ENCODE measurements at regions not wholly inside any gene's neighbourhood (a gene's known extent, or its start where the extent isn't known, plus 50 kb on each side); places are given as distances from the start of the nearest gene placed in this dataset.
"Not testable (repeated sequence)": the region's sequence is repeated elsewhere in the genome, so short reads cannot be mapped to it uniquely, and the experiment has no call there.

- intact Hi-C loops (cut with micrococcal nuclease): no loop called here
- POLR2A ChIA-PET: no interaction called here
- no peak for ATAC-seq (ENCODE audit: low read depth)
Measured at GRCh38 chr3:187491371-187491770, 123.2 kb downstream of the RTP4 start.

GRCh38 chr3:187490366-187490765 lies 122.2 kb downstream of the RTP4 start:
- ChIA-PET CTCF (no interaction called here), POLR2A (no interaction called here)
- intact Hi-C loops (cut with micrococcal nuclease): no loop called here
- no peaks in the 10 kb centered on the region for H3K4me1 Mint-ChIP-seq
- H3K27me3 Mint-ChIP-seq: peaks cover 30% of the 10 kb centered on the region
- TF ChIP-seq CTCF (IDR thresholded peaks at IDR 0.05): no peak
- no peak for DNase-seq
- no peaks in the 10 kb centered on the region for H3K36me3 Mint-ChIP-seq (ENCODE audit: low read depth)
- no peak overlapping the region for H3K27ac Mint-ChIP-seq
- peaks cover 11% of the 10 kb centered on the region for H3K9me3 Mint-ChIP-seq
- H3K4me3 Mint-ChIP-seq: no peak overlapping the region
- no peak for ATAC-seq (ENCODE audit: low read depth)

More at GRCh38 chr3:187491371-187491770, 123.2 kb downstream of the RTP4 start:
- Mint-ChIP-seq H3K9me3 (peaks cover 11% of the 10 kb centered on the region), H3K27ac (no peak overlapping the region), H3K27me3 (peaks cover 28% of the 10 kb centered on the region), H3K4me1 (no peaks in the 10 kb centered on the region), H3K4me3 (no peak overlapping the region), H3K36me3 (ENCODE audit: low read depth) (no peaks in the 10 kb centered on the region)
- TF ChIP-seq CTCF (IDR thresholded peaks at IDR 0.05): no peak
- CTCF ChIA-PET: no interaction called here
- no peak for DNase-seq

GRCh38 chr3:187484547-187485295 lies 116.5 kb downstream of the RTP4 start:
- intact Hi-C loops (cut with micrococcal nuclease): no loop called here
- no peak overlapping the region for H3K27ac Mint-ChIP-seq
- H3K27me3 Mint-ChIP-seq: peaks cover 33% of the 10 kb centered on the region
- H3K4me1 Mint-ChIP-seq: no peaks in the 10 kb centered on the region
- H3K9me3 Mint-ChIP-seq: peaks cover 2% of the 10 kb centered on the region
- ChIA-PET CTCF (no interaction called here), POLR2A (no interaction called here)
- no peak overlapping the region for H3K4me3 Mint-ChIP-seq
- no peaks in the 10 kb centered on the region for H3K36me3 Mint-ChIP-seq (ENCODE audit: low read depth)
- TF ChIP-seq CTCF (IDR thresholded peaks at IDR 0.05): no peak
- DNase-seq: no peak
- no peak for ATAC-seq (ENCODE audit: low read depth)

DNA sequence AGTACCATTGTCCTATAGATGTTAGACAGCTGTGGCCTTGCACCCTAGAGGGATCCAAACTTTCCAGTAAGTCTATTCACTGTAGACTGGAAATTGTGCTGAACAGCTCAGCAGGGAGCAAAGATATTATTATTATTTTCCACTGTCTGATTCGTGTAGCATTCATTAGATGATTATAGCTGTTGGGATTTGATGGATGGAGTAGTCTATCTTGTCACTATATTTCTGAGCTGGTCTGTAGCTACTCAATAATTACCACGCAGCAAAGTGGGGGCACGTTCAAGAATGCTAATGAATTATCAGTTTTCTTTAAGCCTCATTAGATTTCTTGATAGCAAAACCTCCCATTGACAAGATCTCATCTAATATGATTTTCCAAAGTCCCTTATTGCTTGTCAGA lies 113.2 kb downstream of the RTP4 start:
- intact Hi-C loops (cut with micrococcal nuclease): no loop called here
- no peak for TF ChIP-seq CTCF (IDR thresholded peaks at IDR 0.05)
- Mint-ChIP-seq H3K4me1 (no peaks in the 10 kb centered on the region), H3K27ac (no peak overlapping the region), H3K27me3 (peaks cover 19% of the 10 kb centered on the region), H3K9me3 (peaks cover 4% of the 10 kb centered on the region), H3K4me3 (no peak overlapping the region), H3K36me3 (ENCODE audit: low read depth) (no peaks in the 10 kb centered on the region)
- POLR2A ChIA-PET: no interaction called here
- CTCF ChIA-PET: no interaction called here
- no peak for DNase-seq
- ATAC-seq (ENCODE audit: low read depth): no peak

- ATAC-seq (ENCODE audit: low read depth); H3K27ac Mint-ChIP-seq; intact Hi-C loops (cut with micrococcal nuclease); H3K27me3 Mint-ChIP-seq; H3K4me1 Mint-ChIP-seq; POLR2A ChIA-PET; H3K36me3 Mint-ChIP-seq (ENCODE audit: low read depth); H3K4me3 Mint-ChIP-seq; CTCF ChIA-PET; DNase-seq: not testable (repeated sequence)
- peaks cover 14% of the 10 kb centered on the region for H3K9me3 Mint-ChIP-seq
Measured at GRCh38 chr3:187475613-187476012, 107.4 kb downstream of the RTP4 start.

Data from activated B cell treated with CpG ODN at 0.5 μM for 24 hours (primary cell).